DND-41 (cell line): ENCODE measurements at regions not wholly inside any gene's neighbourhood (a gene's known extent, or its start where the extent isn't known, plus 50 kb on each side); places are given as distances from the start of the nearest gene placed in this dataset.

Experiments used
- ATAC-seq: fragments of 200-7000 bp; cut with Tn5 transposase; 3 replicates; pipeline ENCODE4 v1.9.1; 2021; ENCODE audit warnings: low read depth; ENCODE audit not compliant: insufficient read depth
- DNase-seq: peaks from one replicate; pipeline ENCODE4 v3.0.0-alpha.2; 2020
- H2AFZ ChIP-seq: 2 replicates; pipeline ENCODE4 v1.6.0; 2012; ENCODE audit warnings: low read depth, low read length
- H3K27ac ChIP-seq: 2 replicates; pipeline ENCODE4 v1.5.1; 2012; ENCODE audit warnings: low read length, inconsistent platforms
- H3K27me3 ChIP-seq: fragments of 200-600 bp; sonication (generic); 2 replicates; pipeline ENCODE4 v1.6.0; 2012; ENCODE audit warnings: low read length, mild to moderate bottlenecking, inconsistent platforms; ENCODE audit not compliant: insufficient read depth, poor library complexity
- H3K36me3 ChIP-seq: 2 replicates; pipeline ENCODE4 v1.5.1; 2012; ENCODE audit warnings: low read length, inconsistent platforms; ENCODE audit not compliant: insufficient read depth
- H3K4me1 ChIP-seq: 2 replicates; pipeline ENCODE4 v1.5.1; 2012; ENCODE audit warnings: mild to moderate bottlenecking, low read length; ENCODE audit not compliant: insufficient read depth
- H3K4me2 ChIP-seq: 2 replicates; pipeline ENCODE4 v1.6.0; 2012; ENCODE audit warnings: mild to moderate bottlenecking, moderate library complexity, low read length, inconsistent platforms; ENCODE audit not compliant: insufficient read depth
- H3K4me3 ChIP-seq, 2 experiments: fragments of 200-600 bp in 1 of 2; shearing (Covaris generic) in 1 of 2; 2 replicates each; pipeline ENCODE4 v1.5.1; 2012 to 2016; ENCODE audit warnings: inconsistent platforms in 2 of 2, low read length in 2 of 2, mild to moderate bottlenecking in 2 of 2, low read depth in 1 of 2, moderate library complexity in 1 of 2
- H3K79me2 ChIP-seq: 2 replicates; pipeline ENCODE4 v1.6.0; 2012; ENCODE audit warnings: low read length, inconsistent platforms; ENCODE audit not compliant: insufficient read depth
- H3K9ac ChIP-seq: 2 replicates; pipeline ENCODE4 v1.6.0; 2012; ENCODE audit warnings: low read depth, mild to moderate bottlenecking, inconsistent platforms, low read length, moderate library complexity
- H3K9me3 ChIP-seq: 2 replicates; pipeline ENCODE4 v1.5.1; 2012; ENCODE audit warnings: low read length, moderate library complexity, mild to moderate bottlenecking, inconsistent platforms; ENCODE audit not compliant: insufficient read depth, severe bottlenecking
- H4K20me1 ChIP-seq: 2 replicates; pipeline ENCODE4 v1.6.0; 2012; ENCODE audit warnings: low read length; ENCODE audit not compliant: insufficient read depth
- CTCF ChIP-seq: IDR thresholded peaks from 2 replicates; pipeline ENCODE4 v1.5.1; 2012; ENCODE audit warnings: borderline replicate concordance, low read length, moderate library complexity, mild to moderate bottlenecking; ENCODE audit not compliant: poor library complexity, severe bottlenecking; ENCODE audit errors: extremely low read depth
- EZH2 ChIP-seq: IDR thresholded peaks from 3 replicates; pipeline ENCODE4 v1.6.1; 2012; ENCODE audit warnings: borderline replicate concordance, low read depth, mild to moderate bottlenecking, moderate library complexity, low read length, inconsistent platforms; ENCODE audit not compliant: severe bottlenecking

- Histone ChIP-seq H3K36me3 (no peaks in the 10 kb centered on the region), H3K79me2 (no peaks in the 10 kb centered on the region), H4K20me1 (no peaks in the 10 kb centered on the region), H3K9ac (no peak overlapping the region), H3K27ac (no peak overlapping the region), H2AFZ (no peak overlapping the region), H3K4me3 (no peak overlapping the region), H3K4me2 (no peak overlapping the region), H3K27me3 (no peaks in the 10 kb centered on the region), H3K9me3 (no peaks in the 10 kb centered on the region), H3K4me1 (no peaks in the 10 kb centered on the region)
- ATAC-seq (no peak), DNase-seq (no peak)
- no peak for TF ChIP-seq CTCF
- TF ChIP-seq EZH2: no peak
Measured at GRCh38 chr3:80230962-80231361, 463.2 kb upstream of the ROBO1 start.

DNA sequence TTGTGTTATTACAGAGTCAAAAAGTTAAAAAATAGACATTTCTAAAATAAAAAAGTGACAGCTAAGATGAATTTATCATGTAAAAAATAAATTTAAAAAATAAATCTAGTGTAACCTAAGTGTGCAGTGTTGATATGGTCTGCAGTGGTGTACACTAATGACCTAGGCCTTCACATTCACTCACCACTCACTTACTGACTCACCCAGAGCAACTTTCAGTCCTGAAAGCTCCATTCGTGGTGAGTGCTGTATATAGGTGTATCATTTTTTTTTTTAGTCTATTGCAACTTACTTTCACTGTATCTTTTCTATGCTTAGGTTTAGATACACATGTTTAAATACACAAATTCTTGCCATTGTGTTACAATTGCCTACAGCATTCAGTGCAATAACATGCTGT, 459.4 kb upstream of the ROBO1 start:
- no peaks in the 10 kb centered on the region for H4K20me1 ChIP-seq
- no peak overlapping the region for H2AFZ ChIP-seq
- H3K4me1 ChIP-seq: no peaks in the 10 kb centered on the region
- no peak overlapping the region for H3K9ac ChIP-seq
- no peak for ATAC-seq
- H3K4me3 ChIP-seq: no peak overlapping the region
- no peaks in the 10 kb centered on the region for H3K27me3 ChIP-seq
- DNase-seq: no peak
- no peak overlapping the region for H3K4me2 ChIP-seq
- TF ChIP-seq EZH2: no peak
- H3K36me3 ChIP-seq: no peaks in the 10 kb centered on the region
- no peaks in the 10 kb centered on the region for H3K79me2 ChIP-seq
- H3K9me3 ChIP-seq: no peaks in the 10 kb centered on the region
- H3K27ac ChIP-seq: no peak overlapping the region

GRCh38 chr3:80215191-80215590, 447.4 kb upstream of the ROBO1 start:
- no peak overlapping the region for H3K27ac ChIP-seq
- no peak overlapping the region for H3K9ac ChIP-seq
- H3K27me3 ChIP-seq: no peaks in the 10 kb centered on the region
- TF ChIP-seq EZH2 (no peak), CTCF (no peak)
- H3K4me1 ChIP-seq: no peaks in the 10 kb centered on the region
- DNase-seq: no peak
- H4K20me1 ChIP-seq: no peaks in the 10 kb centered on the region
- ATAC-seq: no peak
- H2AFZ ChIP-seq: no peak overlapping the region
- no peak overlapping the region for H3K4me3 ChIP-seq
- H3K9me3 ChIP-seq: no peaks in the 10 kb centered on the region
- H3K36me3 ChIP-seq: no peaks in the 10 kb centered on the region
- no peak overlapping the region for H3K4me2 ChIP-seq
- H3K79me2 ChIP-seq: no peaks in the 10 kb centered on the region

- H3K36me3 ChIP-seq: no peaks in the 10 kb centered on the region
- no peaks in the 10 kb centered on the region for H4K20me1 ChIP-seq
- H3K79me2 ChIP-seq: no peaks in the 10 kb centered on the region
- ATAC-seq (no peak), DNase-seq (no peak)
- H3K4me2 ChIP-seq: no peak overlapping the region
- H2AFZ ChIP-seq: no peak overlapping the region
- no peaks in the 10 kb centered on the region for H3K4me1 ChIP-seq
- H3K27ac ChIP-seq: no peak overlapping the region
- TF ChIP-seq CTCF (no peak), EZH2 (no peak)
- no peaks in the 10 kb centered on the region for H3K27me3 ChIP-seq
- no peak overlapping the region for H3K9ac ChIP-seq
- no peak overlapping the region for H3K4me3 ChIP-seq
- no peaks in the 10 kb centered on the region for H3K9me3 ChIP-seq
Measured at GRCh38 chr3:80213086-80213485, 445.3 kb upstream of the ROBO1 start.
